Fibroblast of lung (primary cell): ENCODE measurements at regions not wholly inside any gene's neighbourhood (a gene's known extent, or its start where the extent isn't known, plus 50 kb on each side); places are given as distances from the start of the nearest gene placed in this dataset.

Experiments used
- DNase-seq, 2 donors: peaks; one replicate each; pipeline versions ENCODE4 v3.0.0 to v3.0.0-alpha.2; 2010; ENCODE audit warnings: low read depth in 2 of 2
- H2AFZ ChIP-seq: 2 replicates; pipeline ENCODE4 v1.5.1; 2012; ENCODE audit warnings: low read length, control low read depth, inconsistent platforms
- H3K27ac ChIP-seq: 2 replicates; pipeline ENCODE4 v1.5.1; 2011; ENCODE audit warnings: low read length, control low read depth; ENCODE audit not compliant: insufficient read depth
- H3K27me3 ChIP-seq: 2 replicates; pipeline ENCODE4 v1.5.1; 2011; ENCODE audit warnings: mild to moderate bottlenecking, low read length; ENCODE audit not compliant: control insufficient read depth, insufficient read depth
- H3K36me3 ChIP-seq: 2 replicates; pipeline ENCODE4 v1.5.1; 2011; ENCODE audit warnings: low read length; ENCODE audit not compliant: control insufficient read depth, insufficient read depth
- H3K4me1 ChIP-seq: 2 replicates; pipeline ENCODE4 v1.5.1; 2011; ENCODE audit warnings: low read length; ENCODE audit not compliant: control insufficient read depth, insufficient read depth; ENCODE audit errors: extremely low read depth
- H3K4me2 ChIP-seq: 2 replicates; pipeline ENCODE4 v1.5.1; 2011; ENCODE audit warnings: low read length, control low read depth; ENCODE audit not compliant: insufficient read depth; ENCODE audit errors: extremely low read depth
- H3K4me3 ChIP-seq, 4 experiments: fragments of 200-600 bp in 1 of 4; sonication (generic) in 1 of 4; replicated peaks in 1 of 4; 2 replicates each; pipeline ENCODE4 v1.5.1; 2011 to 2016; ENCODE audit warnings: low read length in 4 of 4, low read depth in 3 of 4, mild to moderate bottlenecking in 3 of 4, control low read depth in 2 of 4, inconsistent platforms in 1 of 4, mixed read lengths in 1 of 4; ENCODE audit not compliant: insufficient read depth in 1 of 4; ENCODE audit errors: control extremely low read depth in 1 of 4
- H3K79me2 ChIP-seq: 2 replicates; pipeline ENCODE4 v1.5.1; 2012; ENCODE audit warnings: mild to moderate bottlenecking, low read length, inconsistent platforms; ENCODE audit not compliant: control insufficient read depth, insufficient read depth
- H3K9ac ChIP-seq: 2 replicates; pipeline ENCODE4 v1.5.1; 2011; ENCODE audit warnings: mild to moderate bottlenecking, low read length, control low read depth; ENCODE audit not compliant: insufficient read depth
- H3K9me3 ChIP-seq: 2 replicates; pipeline ENCODE4 v1.5.1; 2012; ENCODE audit warnings: low read depth, low read length; ENCODE audit not compliant: control insufficient read depth, insufficient read depth
- H4K20me1 ChIP-seq: 2 replicates; pipeline ENCODE4 v1.5.1; 2011; ENCODE audit warnings: low read length; ENCODE audit not compliant: control insufficient read depth, insufficient read depth; ENCODE audit errors: extremely low read depth
- EZH2 ChIP-seq: IDR thresholded peaks from 2 replicates; pipeline ENCODE4 v1.5.1; 2012; ENCODE audit warnings: low read length, control low read depth, mild to moderate bottlenecking; ENCODE audit errors: missing control alignments
- TF ChIP-seq, protein P1 (sequence below), 2 donors: IDR thresholded peaks in 1 of 2; conservative IDR thresholded peaks in 1 of 2; 1 replicate in 1 of 2; 2 replicates in 1 of 2; pipeline ENCODE4 v1.5.1; 2011 to 2012; ENCODE audit warnings: low read length in 2 of 2, control low read depth in 1 of 2, inconsistent platforms in 1 of 2, low read depth in 1 of 2, mild to moderate bottlenecking in 1 of 2

DNA sequence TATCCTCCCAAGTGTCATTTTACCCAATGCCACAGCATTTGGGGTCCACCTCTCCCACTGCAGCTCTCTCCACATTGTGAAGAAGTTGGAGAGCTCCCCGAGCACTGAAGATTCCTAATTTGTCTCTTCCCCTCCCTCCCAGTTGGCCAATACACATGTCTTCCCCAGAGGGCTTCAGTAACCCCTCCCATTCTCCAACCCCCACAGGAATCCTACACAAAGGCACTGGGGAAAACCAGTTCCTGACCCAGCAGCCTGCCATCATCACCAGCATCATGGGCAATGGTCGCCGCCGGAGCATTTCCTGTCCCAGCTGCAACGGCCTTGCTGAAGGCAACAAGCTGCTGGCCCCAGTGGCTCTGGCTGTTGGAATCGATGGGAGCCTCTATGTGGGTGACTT, 87.3 kb upstream of the WWC1 start:
- H3K4me3 ChIP-seq, result no peak overlapping the region
- no peak overlapping the region for H3K27ac ChIP-seq
- no peaks in the 10 kb centered on the region for H3K36me3 ChIP-seq
- no peaks in the 10 kb centered on the region for H3K27me3 ChIP-seq
- no peaks in the 10 kb centered on the region for H3K79me2 ChIP-seq
- no peaks in the 10 kb centered on the region for H3K4me1 ChIP-seq
- TF ChIP-seq, protein P1, sequence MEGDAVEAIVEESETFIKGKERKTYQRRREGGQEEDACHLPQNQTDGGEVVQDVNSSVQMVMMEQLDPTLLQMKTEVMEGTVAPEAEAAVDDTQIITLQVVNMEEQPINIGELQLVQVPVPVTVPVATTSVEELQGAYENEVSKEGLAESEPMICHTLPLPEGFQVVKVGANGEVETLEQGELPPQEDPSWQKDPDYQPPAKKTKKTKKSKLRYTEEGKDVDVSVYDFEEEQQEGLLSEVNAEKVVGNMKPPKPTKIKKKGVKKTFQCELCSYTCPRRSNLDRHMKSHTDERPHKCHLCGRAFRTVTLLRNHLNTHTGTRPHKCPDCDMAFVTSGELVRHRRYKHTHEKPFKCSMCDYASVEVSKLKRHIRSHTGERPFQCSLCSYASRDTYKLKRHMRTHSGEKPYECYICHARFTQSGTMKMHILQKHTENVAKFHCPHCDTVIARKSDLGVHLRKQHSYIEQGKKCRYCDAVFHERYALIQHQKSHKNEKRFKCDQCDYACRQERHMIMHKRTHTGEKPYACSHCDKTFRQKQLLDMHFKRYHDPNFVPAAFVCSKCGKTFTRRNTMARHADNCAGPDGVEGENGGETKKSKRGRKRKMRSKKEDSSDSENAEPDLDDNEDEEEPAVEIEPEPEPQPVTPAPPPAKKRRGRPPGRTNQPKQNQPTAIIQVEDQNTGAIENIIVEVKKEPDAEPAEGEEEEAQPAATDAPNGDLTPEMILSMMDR (conservative IDR thresholded peaks at IDR 0.05 in 1 of 2, IDR thresholded peaks at IDR 0.05 in 1 of 2; ENCODE audit: low read depth in 1 of 2, low read length in 2 of 2), result no peak
- no peak for TF ChIP-seq EZH2
- no peak overlapping the region for H3K4me2 ChIP-seq
- no peak overlapping the region for H2AFZ ChIP-seq
- H3K9ac ChIP-seq, result no peak overlapping the region
- H3K9me3 ChIP-seq, result no peaks in the 10 kb centered on the region
- DNase-seq, result no peak
- no peaks in the 10 kb centered on the region for H4K20me1 ChIP-seq

DNA sequence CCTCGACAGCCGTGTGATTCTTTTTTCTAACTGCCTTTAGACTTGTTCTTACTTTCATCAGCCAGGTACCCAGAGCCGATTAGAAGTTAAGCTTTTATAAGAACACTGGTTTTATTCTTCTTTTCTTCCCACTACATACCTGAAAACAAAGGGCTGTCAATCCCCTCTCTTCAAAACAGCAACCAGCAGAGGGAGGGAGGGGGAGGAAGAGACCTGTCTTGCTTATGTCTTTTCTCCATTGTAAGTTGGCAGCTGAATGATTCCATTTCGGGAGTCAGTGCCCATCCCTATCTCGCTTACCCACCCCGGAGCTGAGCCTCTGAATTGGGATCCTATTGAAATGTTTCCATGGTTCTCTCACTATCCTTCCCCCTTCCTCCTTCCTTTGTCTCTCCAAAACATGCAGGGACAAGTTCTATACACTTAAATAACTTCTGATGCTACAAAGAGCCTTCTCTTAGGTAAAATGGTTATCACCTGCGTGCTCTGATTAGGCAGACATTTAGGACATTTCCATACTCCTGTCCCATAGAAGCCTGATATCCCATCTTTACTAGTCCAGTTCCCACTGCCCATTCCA, 83.9 kb upstream of the WWC1 start:
- Histone ChIP-seq H3K4me2 (no peak overlapping the region), H3K4me1 (no peaks in the 10 kb centered on the region)

DNA sequence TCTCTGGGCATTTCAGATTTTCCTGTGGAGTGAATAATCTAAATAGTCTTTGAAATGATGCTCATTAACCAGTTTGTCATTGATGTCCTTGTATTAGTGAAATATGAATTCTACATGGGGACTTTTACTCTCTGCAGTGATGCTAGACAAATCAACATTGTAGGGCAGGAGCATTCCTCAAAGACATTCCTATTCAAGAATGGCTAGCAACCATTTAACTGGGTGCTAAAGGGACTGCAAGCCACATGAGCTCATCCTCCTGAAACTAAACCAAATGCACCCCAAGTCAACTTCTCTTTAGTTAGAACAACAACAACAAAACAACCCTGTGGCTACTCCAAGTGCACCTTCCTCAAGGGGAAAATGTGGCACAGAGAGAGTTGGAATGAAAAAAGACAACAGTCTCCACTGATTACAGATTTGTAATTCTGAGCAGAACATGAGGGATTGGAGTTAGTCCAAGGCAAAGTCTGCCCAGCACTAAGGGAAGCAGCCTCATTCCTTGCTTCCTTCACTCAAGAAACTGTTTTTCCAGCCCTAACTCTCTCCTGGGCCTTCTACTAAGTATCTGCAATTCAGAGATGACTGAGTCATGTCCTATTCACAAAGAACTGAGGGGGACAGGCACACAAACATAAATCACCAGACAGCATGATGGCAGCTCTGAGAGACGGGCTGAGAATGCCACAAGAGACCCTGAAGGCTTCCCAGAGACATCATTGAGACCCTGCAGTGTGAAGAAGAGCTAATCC, 82.0 kb upstream of the WWC1 start:
- Histone ChIP-seq H3K4me2 (no peak overlapping the region), H3K79me2 (no peaks in the 10 kb centered on the region), H3K9me3 (no peaks in the 10 kb centered on the region), H2AFZ (no peak overlapping the region), H4K20me1 (no peaks in the 10 kb centered on the region), H3K27me3 (no peaks in the 10 kb centered on the region), H3K4me1 (no peaks in the 10 kb centered on the region), H3K27ac (no peak overlapping the region), H3K36me3 (no peaks in the 10 kb centered on the region), H3K4me3 (no peak overlapping the region), H3K9ac (no peak overlapping the region)
- peak in 1 of 2 donors; percentile 44 for DNase-seq
- TF ChIP-seq, protein P1 (conservative IDR thresholded peaks at IDR 0.05 in 1 of 2, IDR thresholded peaks at IDR 0.05 in 1 of 2; ENCODE audit: low read depth in 1 of 2, low read length in 2 of 2), result no peak
- no peak for TF ChIP-seq EZH2

More for the DNA sequence above, 83.9 kb upstream of the WWC1 start:
- H3K4me3 ChIP-seq, result no peak overlapping the region
- H3K36me3 ChIP-seq, result no peaks in the 10 kb centered on the region
- no peaks in the 10 kb centered on the region for H4K20me1 ChIP-seq
- no peak overlapping the region for H3K9ac ChIP-seq
- H3K9me3 ChIP-seq, result no peaks in the 10 kb centered on the region
- H3K27ac ChIP-seq, result no peak overlapping the region
- no peak overlapping the region for H2AFZ ChIP-seq
- H3K27me3 ChIP-seq, result no peaks in the 10 kb centered on the region
- no peaks in the 10 kb centered on the region for H3K79me2 ChIP-seq
- TF ChIP-seq, protein P1 (conservative IDR thresholded peaks at IDR 0.05 in 1 of 2, IDR thresholded peaks at IDR 0.05 in 1 of 2; ENCODE audit: low read depth in 1 of 2, low read length in 2 of 2), result no peak
- no peak for TF ChIP-seq EZH2
- DNase-seq, result no peak
